HG02623 (cell line): ENCODE measurements at regions not wholly inside any gene's neighbourhood (a gene's known extent, or its start where the extent isn't known, plus 50 kb on each side); places are given as distances from the start of the nearest gene placed in this dataset.

Experiments used
- ATAC-seq: cut with Tn5 transposase; IDR thresholded peaks from one replicate; pipeline ENCODE4 v1.9.1; 2021; ENCODE audit warnings: moderate library complexity; ENCODE audit not compliant: unreplicated experiment

GRCh38 chr12:125267114-125267513 lies 201.9 kb downstream of the AACS start:
- ATAC-seq, result no peak

GRCh38 chr12:125269276-125269675 lies 204.0 kb downstream of the AACS start:
- no peak for ATAC-seq

GRCh38 chr12:125271892-125272291 lies 206.7 kb downstream of the AACS start:
- ATAC-seq, result no peak

GRCh38 chr12:125272383-125272933 lies 207.2 kb downstream of the AACS start:
- ATAC-seq, result no peak

- no peak for ATAC-seq
These were observed 211.3 kb downstream of the AACS start for GRCh38 chr12:125276567-125276966.

GRCh38 chr12:125280482-125281377 lies 215.5 kb downstream of the AACS start:
- no peak for ATAC-seq

GRCh38 chr12:125282921-125283320 lies 217.7 kb downstream of the AACS start:
- ATAC-seq, result no peak

- no peak for ATAC-seq
These were observed 218.3 kb downstream of the AACS start for GRCh38 chr12:125283521-125283920.

GRCh38 chr12:125284087-125284486 lies 218.9 kb downstream of the AACS start:
- ATAC-seq, result no peak

GRCh38 chr12:125284945-125285685 lies 219.9 kb downstream of the AACS start:
- ATAC-seq, result no peak

GRCh38 chr12:125286005-125286727 lies 220.9 kb downstream of the AACS start:
- no peak for ATAC-seq

GRCh38 chr12:125287155-125287847 lies 222.1 kb downstream of the AACS start:
- peak; percentile 59 for ATAC-seq

- ATAC-seq, result no peak
These were observed 224.0 kb downstream of the AACS start for GRCh38 chr12:125288931-125289928.

GRCh38 chr12:125289970-125290369 lies 224.7 kb downstream of the AACS start:
- ATAC-seq, result no peak

GRCh38 chr12:125292700-125293099 lies 227.5 kb downstream of the AACS start:
- ATAC-seq, result no peak

- ATAC-seq, result no peak
These were observed 230.3 kb downstream of the AACS start for GRCh38 chr12:125295550-125295949.

- no peak for ATAC-seq
These were observed 231.5 kb downstream of the AACS start for GRCh38 chr12:125296701-125297100.

- no peak for ATAC-seq
These were observed 234.6 kb downstream of the AACS start for GRCh38 chr12:125299840-125300239.

GRCh38 chr12:125300249-125300648 lies 235.0 kb downstream of the AACS start:
- no peak for ATAC-seq
